PFSK-1 (cell line): ENCODE measurements at regions not wholly inside any gene's neighbourhood (a gene's known extent, or its start where the extent isn't known, plus 50 kb on each side); places are given as distances from the start of the nearest gene placed in this dataset.

Experiments
- FOXP2 ChIP-seq: optimal IDR thresholded peaks from 2 replicates; pipeline ENCODE3; 2011; ENCODE audit warnings: borderline replicate concordance, control low read depth, inconsistent platforms; ENCODE audit not compliant: insufficient read depth; ENCODE audit errors: extremely low read length, extremely low read depth
- POLR2AphosphoS5 ChIP-seq: IDR thresholded peaks from 2 replicates; pipeline ENCODE4 v1.6.1; 2012; ENCODE audit warnings: low read depth, mild to moderate bottlenecking, control low read depth, low read length, moderate library complexity
- REST ChIP-seq, 2 experiments: IDR thresholded peaks; 2 replicates each; pipeline versions ENCODE4 v1.6.1 to v1.8.0; 2011 to 2012; ENCODE audit warnings: low read depth in 2 of 2, low read length in 2 of 2, control low read depth in 1 of 2, inconsistent platforms in 1 of 2, mild to moderate bottlenecking in 1 of 2, moderate library complexity in 1 of 2; ENCODE audit not compliant: insufficient read depth in 1 of 2
- SIN3A ChIP-seq: IDR thresholded peaks from 2 replicates; pipeline ENCODE4 v1.6.1; 2012; ENCODE audit warnings: mild to moderate bottlenecking, low read length, moderate library complexity, borderline replicate concordance; ENCODE audit not compliant: insufficient read depth
- TAF1 ChIP-seq: IDR thresholded peaks from 2 replicates; pipeline ENCODE4 v1.6.1; 2012; ENCODE audit warnings: low read length, control low read depth, borderline replicate concordance; ENCODE audit not compliant: insufficient read depth

- TF ChIP-seq TAF1, result no peak
- no peak for TF ChIP-seq SIN3A
- TF ChIP-seq REST (IDR thresholded peaks at IDR 0.05; ENCODE audit: insufficient read depth in 1 of 2, low read depth in 2 of 2, low read length in 2 of 2), result no peak
- no peak for TF ChIP-seq FOXP2
- no peak for TF ChIP-seq POLR2AphosphoS5
Measured at GRCh38 chr13:89791971-89792630, 1555.4 kb upstream of the MIR17HG start.

- TF ChIP-seq POLR2AphosphoS5 (no peak), TAF1 (no peak), REST (IDR thresholded peaks at IDR 0.05; ENCODE audit: insufficient read depth in 1 of 2, low read depth in 2 of 2, low read length in 2 of 2) (no peak), SIN3A (no peak), FOXP2 (no peak)
Measured at GRCh38 chr13:89796196-89796595, 1551.3 kb upstream of the MIR17HG start.

- TF ChIP-seq REST (IDR thresholded peaks at IDR 0.05; ENCODE audit: insufficient read depth in 1 of 2, low read depth in 2 of 2, low read length in 2 of 2), result no peak
- TF ChIP-seq SIN3A, result no peak
- TF ChIP-seq FOXP2, result no peak
- no peak for TF ChIP-seq TAF1
- TF ChIP-seq POLR2AphosphoS5, result no peak
Measured at GRCh38 chr13:89803839-89804238, 1543.6 kb upstream of the MIR17HG start.

DNA sequence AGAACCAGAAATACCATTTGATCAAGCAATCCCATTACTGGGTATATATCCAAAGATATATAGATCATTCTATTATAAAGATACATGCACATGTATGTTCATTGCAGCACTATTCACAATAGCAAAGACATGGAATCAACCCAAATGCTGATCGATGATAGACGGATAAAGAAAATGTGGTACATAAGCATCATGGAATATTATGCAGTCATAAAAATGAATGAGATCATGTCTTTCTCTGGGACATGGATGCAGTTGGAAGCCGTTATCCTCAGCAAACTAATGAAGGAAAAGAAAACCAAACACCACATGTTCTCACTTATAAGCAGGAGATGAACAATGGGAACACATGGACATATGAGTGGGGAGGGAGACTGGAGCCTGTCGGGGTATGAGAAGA lies 1540.9 kb upstream of the MIR17HG start:
- no peak for TF ChIP-seq FOXP2
- no peak for TF ChIP-seq POLR2AphosphoS5
- TF ChIP-seq SIN3A, result no peak
- no peak for TF ChIP-seq REST (IDR thresholded peaks at IDR 0.05; ENCODE audit: insufficient read depth in 1 of 2, low read depth in 2 of 2, low read length in 2 of 2)
- no peak for TF ChIP-seq TAF1

DNA sequence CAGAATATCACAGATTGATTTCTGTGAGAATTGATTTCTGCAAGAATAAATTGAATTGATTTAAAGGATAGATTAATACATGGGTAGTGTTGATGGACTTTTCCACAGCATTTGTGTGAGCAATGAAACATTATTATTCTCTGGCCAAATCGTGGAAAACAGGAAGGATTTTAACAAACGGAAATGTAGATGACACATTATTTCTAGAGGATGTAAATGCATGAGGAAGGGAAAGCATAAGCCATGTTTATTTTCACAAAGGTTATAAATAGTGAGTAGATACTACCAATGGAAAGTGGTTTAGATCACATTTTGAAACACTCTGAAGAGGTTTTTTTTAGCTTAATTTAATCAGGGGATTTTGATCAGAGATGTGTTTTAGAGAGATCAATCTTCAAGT lies 1534.6 kb upstream of the MIR17HG start:
- no peak for TF ChIP-seq REST (IDR thresholded peaks at IDR 0.05; ENCODE audit: insufficient read depth in 1 of 2, low read depth in 2 of 2, low read length in 2 of 2)
- no peak for TF ChIP-seq TAF1
- TF ChIP-seq POLR2AphosphoS5, result no peak
- TF ChIP-seq SIN3A, result no peak
- TF ChIP-seq FOXP2, result no peak
